Endothelial cell of umbilical vein (primary cell): ENCODE measurements at regions not wholly inside any gene's neighbourhood (a gene's known extent, or its start where the extent isn't known, plus 50 kb on each side); places are given as distances from the start of the nearest gene placed in this dataset.
A peak's percentile ranks its signal among the peaks of the same experiment; 100 is the strongest.

Source experiments
- BruUV-seq: library from RNA; stranded (reverse); fragments of 400-500 nt; replicated peaks from 2 replicates; lab custom pipeline; 2021; lab: Mats Ljungman, UMichigan
- CTCF ChIA-PET: fragments of 300-600, 350-600 bp; sonication (Branson Sonifier 250); formaldehyde crosslinking; loops from one replicate; lab custom pipeline; 2021; ENCODE audit warnings: antibody characterized with exemption, inconsistent platforms; lab: Charles Lee
- POLR2A ChIA-PET: fragments of 300-600, 350-600 bp; sonication (Branson Sonifier 250); formaldehyde crosslinking; loops from one replicate; lab custom pipeline; 2021; ENCODE audit warnings: antibody characterized with exemption, inconsistent platforms; lab: Charles Lee
- DNase-seq: peaks from one replicate; pipeline ENCODE4 v3.0.0-alpha.2; 2011; ENCODE audit warnings: low read depth, low spot score
- FAIRE-seq: peaks from 2 replicates; lab custom pipeline; 2011; peaks lifted over from hg19 to GRCh38; lab: Jason Lieb, UNC
- H2AFZ ChIP-seq: 2 replicates; pipeline ENCODE4 v1.6.0; 2012; ENCODE audit warnings: low read depth, low read length, control low read depth, inconsistent platforms
- H3K27ac ChIP-seq: 2 replicates; pipeline ENCODE4 v1.5.1; 2011; ENCODE audit warnings: low read depth, mild to moderate bottlenecking, control low read depth, low read length, moderate library complexity; ENCODE audit not compliant: insufficient read depth
- H3K27me3 ChIP-seq, 2 experiments: 2 replicates each; pipeline versions ENCODE4 v1.6.0 to v1.6.1; 2011; ENCODE audit warnings: low read length in 2 of 2, mixed read lengths in 1 of 2; ENCODE audit not compliant: control insufficient read depth in 2 of 2, insufficient read depth in 2 of 2
- H3K36me3 ChIP-seq, 2 experiments: 2 replicates in 1 of 2; 3 replicates in 1 of 2; pipeline ENCODE4 v1.5.1; 2011; ENCODE audit warnings: low read length in 2 of 2, mild to moderate bottlenecking in 1 of 2, moderate library complexity in 1 of 2; ENCODE audit not compliant: control insufficient read depth in 2 of 2, insufficient read depth in 2 of 2; ENCODE audit errors: extremely low read depth in 1 of 2
- H3K4me1 ChIP-seq: 3 replicates; pipeline ENCODE4 v1.5.1; 2011; ENCODE audit warnings: mild to moderate bottlenecking, low read length; ENCODE audit not compliant: control insufficient read depth, insufficient read depth; ENCODE audit errors: extremely low read depth
- H3K4me2 ChIP-seq: 2 replicates; pipeline ENCODE4 v1.6.1; 2011; ENCODE audit warnings: low read length, control low read depth, mixed read lengths; ENCODE audit not compliant: insufficient read depth
- H3K4me3 ChIP-seq, 3 experiments: fragments of 200-600 bp in 1 of 3; sonication (generic), shearing (Covaris generic) in 1 of 3; replicated peaks in 1 of 3; 2 replicates each; pipeline ENCODE4 v1.5.1; 2011 to 2016; ENCODE audit warnings: control low read depth in 3 of 3, low read length in 3 of 3, mild to moderate bottlenecking in 2 of 3, inconsistent platforms in 1 of 3, low read depth in 1 of 3, moderate library complexity in 1 of 3; ENCODE audit not compliant: insufficient read depth in 1 of 3
- H3K79me2 ChIP-seq: 2 replicates; pipeline ENCODE4 v1.6.0; 2012; ENCODE audit warnings: low read length, inconsistent platforms; ENCODE audit not compliant: control insufficient read depth, insufficient read depth
- H3K9ac ChIP-seq: replicated peaks from 2 replicates; pipeline ENCODE3; 2011; ENCODE audit warnings: low read length, control low read depth; ENCODE audit not compliant: insufficient read depth; ENCODE audit errors: extremely low read depth
- H3K9me1 ChIP-seq: replicated peaks from 3 replicates; pipeline ENCODE4 v1.6.0; 2011; ENCODE audit warnings: mild to moderate bottlenecking, low read length; ENCODE audit not compliant: control insufficient read depth, insufficient read depth; ENCODE audit errors: extremely low read depth
- H3K9me3 ChIP-seq: replicated peaks from 2 replicates; pipeline ENCODE4 v1.5.1; 2012; ENCODE audit warnings: low read length, inconsistent platforms; ENCODE audit not compliant: control insufficient read depth, insufficient read depth
- H4K20me1 ChIP-seq: replicated peaks from 2 replicates; pipeline ENCODE3; 2011; ENCODE audit warnings: mild to moderate bottlenecking, low read length; ENCODE audit not compliant: control insufficient read depth, insufficient read depth; ENCODE audit errors: extremely low read depth
- EZH2 ChIP-seq: IDR thresholded peaks from 2 replicates; pipeline ENCODE4 v1.6.1; 2012; ENCODE audit warnings: borderline replicate concordance, low read depth, mild to moderate bottlenecking, moderate library complexity, low read length, inconsistent platforms; ENCODE audit not compliant: severe bottlenecking
- FOS ChIP-seq: IDR thresholded peaks from 2 replicates; pipeline ENCODE4 v1.6.1; 2011; ENCODE audit warnings: mild to moderate bottlenecking, low read length, moderate library complexity, borderline replicate concordance; ENCODE audit not compliant: insufficient read depth
- GATA2 ChIP-seq: IDR thresholded peaks from 2 replicates; pipeline ENCODE4 v1.7.0; 2011; ENCODE audit warnings: low read depth, mild to moderate bottlenecking, moderate library complexity, mixed read lengths, low read length; ENCODE audit not compliant: insufficient read length, insufficient read depth
- JUN ChIP-seq: IDR thresholded peaks from 2 replicates; pipeline ENCODE4 v1.6.1; 2011; ENCODE audit warnings: borderline replicate concordance, low read depth; ENCODE audit not compliant: insufficient read length, insufficient read depth
- MYC ChIP-seq: IDR thresholded peaks from one replicate; pipeline ENCODE4 v1.6.1; 2011; ENCODE audit warnings: mild to moderate bottlenecking, low read depth, low read length
- POLR2A ChIP-seq: IDR thresholded peaks from 2 replicates; pipeline ENCODE4 v1.6.1; 2012; ENCODE audit warnings: low read depth, mild to moderate bottlenecking, control low read depth, low read length
- POLR2AphosphoS5 ChIP-seq: IDR thresholded peaks from 2 replicates; pipeline ENCODE4 v1.6.1; 2012; ENCODE audit warnings: low read depth, mild to moderate bottlenecking, control low read depth, low read length, moderate library complexity; ENCODE audit not compliant: insufficient read depth
- dilution Hi-C: fragments of 300-500 bp; cut with MboI; formaldehyde crosslinking; loops from one replicate; pipeline ENCODE4 v1.15.0; 2019; ENCODE audit warnings: low sequenced_read_pairs; ENCODE audit not compliant: extremely low pct_ligation_motif_present
- intact Hi-C: fragments of 100-400 bp; cut with micrococcal nuclease; formaldehyde crosslinking; loops from one replicate; pipeline ENCODE4 v1.10.0; 2022
- TF ChIP-seq, protein P1 (sequence below): IDR thresholded peaks from 2 replicates; pipeline ENCODE4 v1.6.1; 2011; ENCODE audit not compliant: insufficient read depth, insufficient read length
- TF ChIP-seq, protein P2 (sequence below), 2 donors: IDR thresholded peaks; 1 replicate in 1 of 2; 2 replicates in 1 of 2; pipeline ENCODE4 v1.5.1; 2011; ENCODE audit warnings: low read length in 2 of 2, mild to moderate bottlenecking in 2 of 2, moderate library complexity in 2 of 2, control low read depth in 1 of 2, inconsistent platforms in 1 of 2, low read depth in 1 of 2; ENCODE audit not compliant: insufficient read depth in 1 of 2; ENCODE audit errors: extremely low read depth in 1 of 2

GRCh38 chr18:56455141-56455540 is 183.3 kb downstream of the TXNL1 start:
- ChIA-PET POLR2A (no interaction called here), CTCF (no interaction called here)
- intact Hi-C loops (loop anchor here (5.0 kb wide), 4 partner anchors 868 to 1188 kb away; partner anchors contain the start of gene TCF4), dilution Hi-C loops (no loop called here)
- H3K4me3 ChIP-seq: no peak overlapping the region
- no peaks in the 10 kb centered on the region for H3K27me3 ChIP-seq
- DNase-seq (no peak), FAIRE-seq (peak; percentile 49)
- H3K4me1 ChIP-seq: peaks cover 19% of the 10 kb centered on the region
- no peak overlapping the region for H2AFZ ChIP-seq
- no peaks in the 10 kb centered on the region for H3K9me3 ChIP-seq
- TF ChIP-seq MYC: no peak
- no peak for TF ChIP-seq JUN
- TF ChIP-seq POLR2AphosphoS5: no peak
- TF ChIP-seq, protein P1, sequence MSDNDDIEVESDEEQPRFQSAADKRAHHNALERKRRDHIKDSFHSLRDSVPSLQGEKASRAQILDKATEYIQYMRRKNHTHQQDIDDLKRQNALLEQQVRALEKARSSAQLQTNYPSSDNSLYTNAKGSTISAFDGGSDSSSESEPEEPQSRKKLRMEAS: no peak
- TF ChIP-seq, protein P2, sequence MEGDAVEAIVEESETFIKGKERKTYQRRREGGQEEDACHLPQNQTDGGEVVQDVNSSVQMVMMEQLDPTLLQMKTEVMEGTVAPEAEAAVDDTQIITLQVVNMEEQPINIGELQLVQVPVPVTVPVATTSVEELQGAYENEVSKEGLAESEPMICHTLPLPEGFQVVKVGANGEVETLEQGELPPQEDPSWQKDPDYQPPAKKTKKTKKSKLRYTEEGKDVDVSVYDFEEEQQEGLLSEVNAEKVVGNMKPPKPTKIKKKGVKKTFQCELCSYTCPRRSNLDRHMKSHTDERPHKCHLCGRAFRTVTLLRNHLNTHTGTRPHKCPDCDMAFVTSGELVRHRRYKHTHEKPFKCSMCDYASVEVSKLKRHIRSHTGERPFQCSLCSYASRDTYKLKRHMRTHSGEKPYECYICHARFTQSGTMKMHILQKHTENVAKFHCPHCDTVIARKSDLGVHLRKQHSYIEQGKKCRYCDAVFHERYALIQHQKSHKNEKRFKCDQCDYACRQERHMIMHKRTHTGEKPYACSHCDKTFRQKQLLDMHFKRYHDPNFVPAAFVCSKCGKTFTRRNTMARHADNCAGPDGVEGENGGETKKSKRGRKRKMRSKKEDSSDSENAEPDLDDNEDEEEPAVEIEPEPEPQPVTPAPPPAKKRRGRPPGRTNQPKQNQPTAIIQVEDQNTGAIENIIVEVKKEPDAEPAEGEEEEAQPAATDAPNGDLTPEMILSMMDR (IDR thresholded peaks at IDR 0.05; ENCODE audit: extremely low read depth in 1 of 2, insufficient read depth in 1 of 2, low read depth in 1 of 2, low read length in 2 of 2): no peak
- TF ChIP-seq EZH2: no peak
- TF ChIP-seq FOS: no peak
- no peak for TF ChIP-seq POLR2A
- no peak for TF ChIP-seq GATA2
- H3K4me2 ChIP-seq: no peak overlapping the region
- no peaks in the 10 kb centered on the region for H3K79me2 ChIP-seq
- no peaks in the 10 kb centered on the region for H4K20me1 ChIP-seq
- H3K36me3 ChIP-seq: no peaks in the 10 kb centered on the region
- H3K9ac ChIP-seq: no peak overlapping the region
- BruUV-seq: no TSS peak
- H3K27ac ChIP-seq: no peak overlapping the region
- H3K9me1 ChIP-seq: no peaks in the 10 kb centered on the region
